Ecto neural progenitor cell (in vitro differentiated cells): ENCODE measurements at regions not wholly inside any gene's neighbourhood (a gene's known extent, or its start where the extent isn't known, plus 50 kb on each side); places are given as distances from the start of the nearest gene placed in this dataset.
A peak's percentile ranks its signal among the peaks of the same experiment; 100 is the strongest.
"Not testable (repeated sequence)": the region's sequence is repeated elsewhere in the genome, so short reads cannot be mapped to it uniquely, and the experiment has no call there.

Experiments used
- DNase-seq: peaks from one replicate; pipeline ENCODE4 v3.0.0-alpha.2; 2018; ENCODE audit warnings: low spot score

- DNase-seq = no peak
Measured at GRCh38 chr4:111267786-111268185, 644.9 kb upstream of the PITX2 start.

GRCh38 chr4:111268769-111269414, 646.0 kb upstream of the PITX2 start:
- DNase-seq = no peak

- no peak for DNase-seq
Measured at GRCh38 chr4:111269439-111269838, 646.6 kb upstream of the PITX2 start.

DNA sequence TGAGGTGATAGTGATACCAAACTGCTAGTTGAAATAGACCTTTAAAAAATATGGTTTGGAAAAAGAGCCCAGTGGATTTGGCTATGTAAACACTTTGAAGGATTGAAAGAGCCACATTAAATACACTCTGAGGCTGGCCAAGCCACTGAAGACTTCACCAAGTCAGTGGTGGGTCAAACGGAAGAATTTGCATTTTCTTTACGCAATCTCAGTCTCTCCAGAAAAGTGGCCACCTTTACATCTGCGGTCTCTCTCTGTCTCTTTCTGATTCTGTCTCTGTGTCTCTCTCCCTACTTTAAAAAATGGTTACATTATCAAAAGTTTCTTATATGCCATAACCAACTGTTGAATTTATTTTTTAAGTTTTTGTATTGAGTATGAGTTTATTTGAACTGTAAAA, 651.2 kb upstream of the PITX2 start:
- no peak for DNase-seq

GRCh38 chr4:111274486-111274885, 651.6 kb upstream of the PITX2 start:
- no peak for DNase-seq

- no peak for DNase-seq
Measured at GRCh38 chr4:111281219-111281618, 658.3 kb upstream of the PITX2 start.

- DNase-seq = no peak
Measured at GRCh38 chr4:111282035-111282434, 659.2 kb upstream of the PITX2 start.

- DNase-seq = peak; percentile 68
Measured at GRCh38 chr4:111283066-111283677, 660.3 kb upstream of the PITX2 start.

- DNase-seq = no peak
Measured at GRCh38 chr4:111296466-111296865, 673.6 kb upstream of the PITX2 start.

DNA sequence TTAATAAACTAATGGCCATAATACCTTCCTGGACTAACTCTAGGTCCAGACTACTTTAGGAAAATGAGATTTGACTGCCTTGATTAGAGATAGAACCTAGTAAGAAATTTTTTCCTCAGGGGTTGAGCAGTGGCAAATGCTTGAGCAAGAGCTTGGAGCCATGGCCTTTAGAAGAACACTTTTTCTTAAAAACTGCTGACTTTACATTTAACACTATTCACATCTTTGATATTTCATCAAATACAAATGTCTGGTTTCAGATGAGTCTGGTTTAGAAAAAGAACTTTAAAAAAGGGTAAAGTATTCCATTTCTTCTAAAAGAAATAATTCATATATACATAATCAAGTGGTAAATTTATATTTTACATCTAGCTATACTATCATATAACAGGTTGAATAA, 680.9 kb upstream of the PITX2 start:
- no peak for DNase-seq

DNA sequence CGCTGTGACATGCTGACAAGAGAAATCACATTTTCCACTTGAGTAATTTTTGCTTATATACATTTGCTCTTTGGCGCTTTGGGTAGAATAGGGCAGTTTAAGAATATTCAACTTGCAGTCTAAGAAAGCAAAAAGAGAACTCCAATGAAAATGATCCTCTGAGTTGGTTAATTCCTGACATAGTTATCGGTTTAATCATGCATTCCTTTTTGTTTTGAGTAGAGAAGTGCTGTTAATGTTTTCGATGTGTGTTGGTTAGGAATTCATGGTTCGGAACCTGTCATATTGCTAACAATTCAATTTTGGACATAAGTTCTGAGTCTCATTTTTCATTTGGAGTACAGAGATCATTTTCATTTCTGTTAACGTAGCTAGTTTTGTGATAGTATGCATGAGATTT, 700.6 kb upstream of the PITX2 start:
- DNase-seq = no peak

- DNase-seq = no peak
Measured at GRCh38 chr4:111323916-111324315, 701.0 kb upstream of the PITX2 start.

DNA sequence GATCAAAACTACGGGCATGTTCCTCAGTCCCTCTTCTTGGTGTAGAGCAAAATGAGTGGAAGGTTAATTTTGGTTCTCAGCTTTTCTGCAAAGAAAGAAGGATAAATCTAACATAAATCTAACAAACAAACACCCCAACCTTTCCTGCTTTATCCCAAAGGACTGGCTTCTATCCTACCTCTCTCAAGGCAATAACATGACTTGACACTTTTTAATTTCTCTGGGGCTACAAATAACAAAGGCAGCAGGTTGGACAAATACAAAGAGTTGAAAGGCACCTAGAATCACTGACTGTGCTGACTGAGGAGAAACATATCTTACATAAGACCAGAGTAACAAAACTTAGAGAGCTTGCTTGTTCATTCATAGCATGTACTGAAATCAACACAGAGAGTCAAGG, 703.6 kb upstream of the PITX2 start:
- DNase-seq = no peak

DNA sequence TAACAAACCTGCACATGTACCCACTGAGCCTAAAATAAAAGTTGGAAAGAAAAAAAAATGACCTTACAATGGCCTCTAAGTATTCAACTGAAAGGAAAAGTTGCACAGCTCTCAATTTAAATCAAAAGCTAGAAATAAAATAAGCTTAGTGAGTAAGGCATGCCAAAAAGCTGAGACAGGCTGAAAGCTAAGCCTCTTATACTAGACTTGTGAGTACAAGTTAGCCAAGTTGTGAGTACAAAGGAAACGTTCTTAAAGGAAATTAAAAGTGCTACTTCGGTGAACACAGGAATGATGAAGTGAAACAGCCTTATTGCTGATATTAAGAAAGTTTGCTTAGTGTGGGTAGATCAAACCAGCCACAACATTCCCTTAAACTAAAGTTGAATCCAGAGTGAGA, 707.9 kb upstream of the PITX2 start:
- no peak for DNase-seq

GRCh38 chr4:111334361-111334760, 711.5 kb upstream of the PITX2 start:
- DNase-seq = no peak

- not testable (repeated sequence) for DNase-seq
Measured at GRCh38 chr4:111337186-111337876, 714.5 kb upstream of the PITX2 start.

- no peak for DNase-seq
Measured at GRCh38 chr4:111359602-111360001, 736.7 kb upstream of the PITX2 start.

DNA sequence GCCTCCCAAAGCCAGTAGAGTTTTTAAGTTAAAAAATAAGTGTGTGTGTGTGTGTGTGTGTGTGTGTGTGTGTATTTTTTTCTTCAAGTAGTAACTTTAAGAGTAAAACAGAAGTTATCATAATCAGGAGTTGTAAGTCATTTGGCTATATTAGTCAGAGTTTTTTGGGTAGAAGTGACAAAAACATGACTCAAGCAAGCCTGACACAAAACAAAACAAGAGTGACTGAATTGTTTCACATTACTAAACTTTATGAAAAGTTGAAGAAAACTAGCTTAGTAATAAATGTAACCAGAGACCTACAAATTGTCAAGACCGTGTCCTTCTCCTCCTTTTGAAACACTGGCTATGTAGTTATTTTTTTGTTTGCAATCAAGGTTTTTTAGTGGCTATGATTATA, 738.0 kb upstream of the PITX2 start:
- DNase-seq = no peak

DNA sequence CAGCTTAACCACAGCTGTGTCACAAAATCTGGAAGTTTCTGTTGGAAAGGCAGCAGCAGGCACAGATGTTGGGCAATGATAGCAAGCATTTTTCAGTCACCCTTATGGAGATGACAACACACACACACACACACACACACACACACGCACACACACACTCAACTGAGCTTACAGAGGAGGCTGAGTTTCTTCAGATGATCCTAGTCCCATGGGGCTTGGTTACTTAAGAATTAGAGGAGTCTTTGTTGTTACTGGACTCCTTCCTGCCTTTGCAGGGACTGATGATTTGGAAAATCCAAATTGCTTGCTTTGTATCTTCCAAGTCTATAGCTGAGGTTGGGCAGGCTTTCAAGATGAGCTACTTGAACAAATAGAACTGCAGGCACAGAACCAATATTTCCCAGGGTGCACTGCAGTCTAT, 740.1 kb upstream of the PITX2 start:
- DNase-seq = no peak

DNA sequence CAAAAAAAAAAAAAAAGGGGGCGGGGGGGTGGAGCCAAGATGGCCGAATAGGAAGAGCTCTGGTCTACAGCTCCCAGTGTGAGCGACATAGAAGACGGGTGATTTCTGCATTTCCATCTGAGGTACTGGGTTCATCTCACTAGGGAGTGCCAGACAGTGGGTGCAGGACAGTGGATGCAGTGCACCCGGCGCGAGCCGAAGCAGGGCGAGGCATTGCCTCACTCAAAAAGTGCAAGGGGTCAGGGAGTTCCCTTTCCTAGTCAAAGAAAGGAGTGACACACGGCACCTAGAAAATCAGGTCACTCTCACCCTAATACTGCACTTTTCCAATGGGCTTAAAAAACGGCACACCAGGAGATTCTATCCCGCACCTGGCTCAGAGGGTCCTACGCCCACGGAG, 755.0 kb upstream of the PITX2 start:
- not testable (repeated sequence) for DNase-seq

- no peak for DNase-seq
Measured at GRCh38 chr4:111388561-111388960, 756.7 kb upstream of the FAM241A start.

DNA sequence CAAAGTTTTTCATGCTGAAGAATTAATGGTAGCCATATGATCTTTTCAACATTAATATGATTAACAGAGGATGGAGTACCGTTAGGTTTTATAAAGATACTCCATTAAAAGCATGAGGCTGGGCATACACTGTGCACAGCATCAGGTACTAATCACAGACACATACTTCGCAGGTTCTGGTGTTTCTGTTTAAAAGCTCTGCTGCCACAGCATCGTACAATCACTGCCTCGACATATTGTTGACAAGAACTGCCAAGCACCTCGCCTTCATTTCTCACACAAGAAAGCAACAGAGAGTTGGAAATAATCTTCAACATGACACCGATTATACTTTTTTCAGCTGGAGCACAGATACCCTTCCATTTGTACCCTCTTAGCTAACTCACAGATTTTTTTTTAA, 753.4 kb upstream of the FAM241A start:
- DNase-seq = no peak

DNA sequence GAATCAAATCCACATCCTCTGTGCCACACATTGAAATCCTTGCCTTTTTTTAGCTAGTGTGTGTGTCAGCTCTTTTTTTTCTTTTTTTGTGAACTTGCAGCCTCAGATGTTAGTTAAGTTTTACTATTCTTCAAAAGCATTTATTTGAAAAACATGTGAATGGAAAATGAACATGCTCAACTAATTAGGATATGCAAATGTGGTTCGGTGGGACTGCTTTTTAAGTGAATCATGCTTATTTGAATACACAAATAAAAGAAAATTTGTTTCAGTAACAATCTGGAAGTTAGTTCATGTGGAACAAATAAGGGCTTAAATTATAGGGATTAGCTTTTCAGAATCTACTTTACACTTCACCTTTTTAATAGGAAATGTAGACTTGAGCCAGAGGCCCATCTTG, 751.5 kb upstream of the FAM241A start:
- no peak for DNase-seq

DNA sequence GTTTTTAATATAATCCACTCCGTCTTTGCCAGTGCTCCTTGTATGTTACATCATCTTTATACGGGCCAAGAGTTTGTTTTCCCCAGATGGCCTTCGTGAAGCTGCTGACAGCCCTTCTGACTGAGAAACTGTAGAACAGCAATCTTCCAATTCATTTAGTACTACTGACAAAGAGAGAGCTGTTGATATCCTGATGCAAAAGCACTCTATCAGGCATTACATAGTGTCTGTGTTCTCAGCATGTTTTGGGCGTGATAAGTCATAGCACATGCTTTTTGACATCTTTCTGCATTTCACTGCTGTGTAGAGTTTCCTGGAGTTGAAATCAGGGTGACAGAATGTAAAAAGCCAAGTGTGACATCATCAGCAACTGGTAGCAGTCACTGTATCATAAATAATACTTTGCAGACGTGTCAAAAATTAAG, 746.3 kb upstream of the FAM241A start:
- DNase-seq = no peak
